ENCODE measurements at regions not wholly inside any gene's neighbourhood (a gene's known extent, or its start where the extent isn't known, plus 50 kb on each side); places are given as distances from the start of the nearest gene placed in this dataset.

- Histone ChIP-seq H4K20me1 (replicated peaks; ENCODE audit: control insufficient read depth, insufficient read depth, low read length) (no peaks in the 10 kb centered on the region), H3K27ac (ENCODE audit: extremely low read depth, low read depth, low read length) (no peak overlapping the region), H3K79me2 (ENCODE audit: control insufficient read depth, insufficient read depth, low read length) (no peaks in the 10 kb centered on the region), H3K9me1 (ENCODE audit: control insufficient read depth, insufficient read depth, low read length) (no peaks in the 10 kb centered on the region), H3K9me3 (replicated peaks; ENCODE audit: control insufficient read depth, insufficient read depth, low read depth, low read length) (no peaks in the 10 kb centered on the region), H3K27me3 (ENCODE audit: control insufficient read depth in 2 of 2, insufficient read depth in 2 of 2, low read length in 2 of 2) (peaks cover 20 to 51% of the 10 kb centered on the region in 2 experiments; a peak in 4 of 5 replicates), H3K4me2 (ENCODE audit: insufficient read depth, low read length) (no peak overlapping the region), H3K4me1 (replicated peaks in 1 of 2; ENCODE audit: control insufficient read depth in 2 of 2, insufficient read depth in 2 of 2, low read length in 2 of 2) (no peaks in the 10 kb centered on the region; a peak in 2 of 5 replicates), H3K36me3 (ENCODE audit: control insufficient read depth, insufficient read depth, low read length) (no peaks in the 10 kb centered on the region), H3K9ac (ENCODE audit: insufficient read depth in 1 of 2, low read depth in 2 of 2, low read length in 2 of 2) (no peak overlapping the region), H3K4me3 (no peak overlapping the region), H2AFZ (ENCODE audit: low read depth, low read length) (no peak overlapping the region)
- no TSS peak for BruUV-seq (replicated peaks)
- 8% methylated on average over 2 of the region's 2 CpGs for WGBS (ENCODE audit: insufficient coverage, low coverage, missing lambda C conversion rate)
- in situ Hi-C loops (cut with MboI) (no loop called here), intact Hi-C loops (cut with micrococcal nuclease) (no loop called here)
- ATAC-seq (no peak), FAIRE-seq (no peak), DNase-seq (ENCODE audit: extremely low read depth in 1 of 4, low spot score in 3 of 4) (no peak)
- TF ChIP-seq NRF1 (conservative IDR thresholded peaks at IDR 0.05 in 1 of 2, IDR thresholded peaks at IDR 0.05 in 1 of 2) = peak; percentile 25 to 45; a peak in 3 of 4 replicates
- no peak for TF ChIP-seq ZNF79 (CRISPR knock-in tag; IDR thresholded peaks at IDR 0.05; ENCODE audit: low read depth)
- POLR2A ChIA-PET = interaction anchor here (1.1 to 1.8 kb wide), 3 partner anchors 15 to 414 kb away, joined by 3 to 5 read pairs (median 5); partner anchors contain the start of genes BRIX1 and RAD1
- CTCF ChIA-PET (ENCODE audit: low intra/inter-chr PET ratio) = no interaction called here
Measured at GRCh38 chr5:34501016-34501415, 155.1 kb upstream of the RAI14 start.

GRCh38 chr5:34501840-34502239 is 154.3 kb upstream of the RAI14 start:
- Histone ChIP-seq H3K27ac (ENCODE audit: extremely low read depth, low read depth, low read length) (no peak overlapping the region), H2AFZ (ENCODE audit: low read depth, low read length) (no peak overlapping the region), H3K36me3 (ENCODE audit: control insufficient read depth, insufficient read depth, low read length) (no peaks in the 10 kb centered on the region), H3K4me1 (replicated peaks in 1 of 2; ENCODE audit: control insufficient read depth in 2 of 2, insufficient read depth in 2 of 2, low read length in 2 of 2) (no peaks in the 10 kb centered on the region; a peak in 2 of 5 replicates), H3K4me2 (ENCODE audit: insufficient read depth, low read length) (no peak overlapping the region), H3K4me3 (no peak overlapping the region), H3K9me1 (ENCODE audit: control insufficient read depth, insufficient read depth, low read length) (no peaks in the 10 kb centered on the region), H3K9ac (ENCODE audit: insufficient read depth in 1 of 2, low read depth in 2 of 2, low read length in 2 of 2) (no peak overlapping the region), H3K79me2 (ENCODE audit: control insufficient read depth, insufficient read depth, low read length) (no peaks in the 10 kb centered on the region), H3K9me3 (replicated peaks; ENCODE audit: control insufficient read depth, insufficient read depth, low read depth, low read length) (no peaks in the 10 kb centered on the region), H3K27me3 (ENCODE audit: control insufficient read depth in 2 of 2, insufficient read depth in 2 of 2, low read length in 2 of 2) (peaks cover 20 to 43% of the 10 kb centered on the region in 2 experiments; a peak in 4 of 5 replicates), H4K20me1 (replicated peaks; ENCODE audit: control insufficient read depth, insufficient read depth, low read length) (no peaks in the 10 kb centered on the region)
- TF ChIP-seq MBD1 (CRISPR knock-in tag; IDR thresholded peaks at IDR 0.05) = no peak
- TF ChIP-seq ATF1 (CRISPR knock-in tag; IDR thresholded peaks at IDR 0.05) = no peak
- no peak for TF ChIP-seq ATF1 (tag; IDR thresholded peaks at IDR 0.05)
- TF ChIP-seq ZEB2 (IDR thresholded peaks at IDR 0.05) = no peak
- no peak for TF ChIP-seq ZFP30 (CRISPR knock-in tag; IDR thresholded peaks at IDR 0.05; ENCODE audit: borderline replicate concordance)
- no peak for TF ChIP-seq TRIM28 (IDR thresholded peaks at IDR 0.05)
- no peak for TF ChIP-seq MCM3 (IDR thresholded peaks at IDR 0.05)
- CTCF ChIA-PET (ENCODE audit: low intra/inter-chr PET ratio) = no interaction called here
- BruUV-seq (replicated peaks) = no TSS peak
- no peak for FAIRE-seq
- in situ Hi-C loops (cut with MboI) = no loop called here
- 12% methylated on average over 3 of the region's 3 CpGs for WGBS (ENCODE audit: insufficient coverage, low coverage, missing lambda C conversion rate)
- POLR2A ChIA-PET = interaction anchor here (0.6 kb wide), 1 partner anchor 778 kb away, joined by 3 read pairs; no protein-coding TSS in a partner anchor
- intact Hi-C loops (cut with micrococcal nuclease) = no loop called here
- DNase-seq (ENCODE audit: extremely low read depth in 1 of 4, low spot score in 3 of 4) = no peak
- ATAC-seq = no peak

All from K562 (cell line).